ENCODE measurements at regions not wholly inside any gene's neighbourhood (a gene's known extent, or its start where the extent isn't known, plus 50 kb on each side); places are given as distances from the start of the nearest gene placed in this dataset.

GRCh38 chrX:137212078-137212632 lies 178.4 kb upstream of the GPR101 start:
- H3K4me3 ChIP-seq (ENCODE audit: low read length) = no peak overlapping the region
- H3F3A ChIP-seq (ENCODE audit: insufficient read depth, low read length, poor library complexity, severe bottlenecking) = no peaks in the 10 kb centered on the region
- H3K4me2 ChIP-seq (ENCODE audit: low read length) = no peak overlapping the region
- H3K9me2 ChIP-seq (ENCODE audit: insufficient read depth, low read length) = no peaks in the 10 kb centered on the region
- H3K27ac ChIP-seq (ENCODE audit: low read length) = no peak overlapping the region
- TF ChIP-seq EP300 (conservative IDR thresholded peaks at IDR 0.05; ENCODE audit: poor library complexity, severe bottlenecking) = no peak
- no peak for TF ChIP-seq CTCF (IDR thresholded peaks at IDR 0.05; ENCODE audit: poor library complexity, severe bottlenecking)
- TF ChIP-seq POLR2AphosphoS5 (IDR thresholded peaks at IDR 0.05) = no peak
- no peak for TF ChIP-seq TAF1 (IDR thresholded peaks at IDR 0.05; ENCODE audit: low read depth)
- no peak for TF ChIP-seq MXI1 (conservative IDR thresholded peaks at IDR 0.05; ENCODE audit: poor library complexity, severe bottlenecking)
- H3K9me3 ChIP-seq (ENCODE audit: low read length) = no peaks in the 10 kb centered on the region
- no peak overlapping the region for H2AFZ ChIP-seq (ENCODE audit: low read depth, low read length)
- no peaks in the 10 kb centered on the region for H3K27me3 ChIP-seq (ENCODE audit: insufficient read depth, low read depth, low read length)
- H3K9ac ChIP-seq (ENCODE audit: low read length) = no peak overlapping the region
- H3K79me2 ChIP-seq (replicated peaks; ENCODE audit: insufficient read depth, low read length) = no peaks in the 10 kb centered on the region
- no peaks in the 10 kb centered on the region for H4K20me1 ChIP-seq (ENCODE audit: insufficient read depth)
- no peaks in the 10 kb centered on the region for H3K36me3 ChIP-seq (ENCODE audit: insufficient read depth, low read length)

GRCh38 chrX:137198040-137198439 lies 164.2 kb upstream of the GPR101 start:
- H3K79me2 ChIP-seq (replicated peaks; ENCODE audit: insufficient read depth, low read length) = no peaks in the 10 kb centered on the region
- H3K36me3 ChIP-seq (ENCODE audit: insufficient read depth, low read length) = no peaks in the 10 kb centered on the region
- TF ChIP-seq MXI1 (conservative IDR thresholded peaks at IDR 0.05; ENCODE audit: poor library complexity, severe bottlenecking) (no peak), REST (IDR thresholded peaks at IDR 0.05; ENCODE audit: borderline replicate concordance) (no peak), RAD21 (conservative IDR thresholded peaks at IDR 0.05) (no peak), CTCF (IDR thresholded peaks at IDR 0.05; ENCODE audit: poor library complexity, severe bottlenecking) (no peak), EP300 (conservative IDR thresholded peaks at IDR 0.05; ENCODE audit: poor library complexity, severe bottlenecking) (no peak), SMC3 (conservative IDR thresholded peaks at IDR 0.05; ENCODE audit: poor library complexity) (no peak), TAF1 (IDR thresholded peaks at IDR 0.05; ENCODE audit: low read depth) (no peak), POLR2AphosphoS5 (IDR thresholded peaks at IDR 0.05) (no peak), EZH2 (IDR thresholded peaks at IDR 0.05; ENCODE audit: borderline replicate concordance, insufficient read depth, low read length, poor library complexity, severe bottlenecking) (no peak)
- no peaks in the 10 kb centered on the region for H3K9me2 ChIP-seq (ENCODE audit: insufficient read depth, low read length)
- no peaks in the 10 kb centered on the region for H3K27me3 ChIP-seq (ENCODE audit: insufficient read depth, low read depth, low read length)
- no peaks in the 10 kb centered on the region for H3K9me3 ChIP-seq (ENCODE audit: low read length)
- H3K4me3 ChIP-seq (ENCODE audit: low read length) = no peak overlapping the region
- no peak overlapping the region for H3K9ac ChIP-seq (ENCODE audit: low read length)
- H4K20me1 ChIP-seq (ENCODE audit: insufficient read depth) = no peaks in the 10 kb centered on the region
- no peak overlapping the region for H2AFZ ChIP-seq (ENCODE audit: low read depth, low read length)
- no peaks in the 10 kb centered on the region for H3F3A ChIP-seq (ENCODE audit: insufficient read depth, low read length, poor library complexity, severe bottlenecking)
- no peak overlapping the region for H3K4me2 ChIP-seq (ENCODE audit: low read length)
- no peak overlapping the region for H3K27ac ChIP-seq (ENCODE audit: low read length)

All from neural cell (in vitro differentiated cells).